Fibroblast of lung (primary cell): ENCODE measurements at regions not wholly inside any gene's neighbourhood (a gene's known extent, or its start where the extent isn't known, plus 50 kb on each side); places are given as distances from the start of the nearest gene placed in this dataset.

Experiments
- DNase-seq, 2 donors: peaks; one replicate each; pipeline versions ENCODE4 v3.0.0 to v3.0.0-alpha.2; 2010; ENCODE audit warnings: low read depth in 2 of 2
- H2AFZ ChIP-seq: 2 replicates; pipeline ENCODE4 v1.5.1; 2012; ENCODE audit warnings: low read length, control low read depth, inconsistent platforms
- H3K27ac ChIP-seq: 2 replicates; pipeline ENCODE4 v1.5.1; 2011; ENCODE audit warnings: low read length, control low read depth; ENCODE audit not compliant: insufficient read depth
- H3K27me3 ChIP-seq: 2 replicates; pipeline ENCODE4 v1.5.1; 2011; ENCODE audit warnings: mild to moderate bottlenecking, low read length; ENCODE audit not compliant: control insufficient read depth, insufficient read depth
- H3K36me3 ChIP-seq: 2 replicates; pipeline ENCODE4 v1.5.1; 2011; ENCODE audit warnings: low read length; ENCODE audit not compliant: control insufficient read depth, insufficient read depth
- H3K4me1 ChIP-seq: 2 replicates; pipeline ENCODE4 v1.5.1; 2011; ENCODE audit warnings: low read length; ENCODE audit not compliant: control insufficient read depth, insufficient read depth; ENCODE audit errors: extremely low read depth
- H3K4me2 ChIP-seq: 2 replicates; pipeline ENCODE4 v1.5.1; 2011; ENCODE audit warnings: low read length, control low read depth; ENCODE audit not compliant: insufficient read depth; ENCODE audit errors: extremely low read depth
- H3K4me3 ChIP-seq, 4 experiments: fragments of 200-600 bp in 1 of 4; sonication (generic) in 1 of 4; replicated peaks in 1 of 4; 2 replicates each; pipeline ENCODE4 v1.5.1; 2011 to 2016; ENCODE audit warnings: low read length in 4 of 4, low read depth in 3 of 4, mild to moderate bottlenecking in 3 of 4, control low read depth in 2 of 4, inconsistent platforms in 1 of 4, mixed read lengths in 1 of 4; ENCODE audit not compliant: insufficient read depth in 1 of 4; ENCODE audit errors: control extremely low read depth in 1 of 4
- H3K79me2 ChIP-seq: 2 replicates; pipeline ENCODE4 v1.5.1; 2012; ENCODE audit warnings: mild to moderate bottlenecking, low read length, inconsistent platforms; ENCODE audit not compliant: control insufficient read depth, insufficient read depth
- H3K9ac ChIP-seq: 2 replicates; pipeline ENCODE4 v1.5.1; 2011; ENCODE audit warnings: mild to moderate bottlenecking, low read length, control low read depth; ENCODE audit not compliant: insufficient read depth
- H3K9me3 ChIP-seq: 2 replicates; pipeline ENCODE4 v1.5.1; 2012; ENCODE audit warnings: low read depth, low read length; ENCODE audit not compliant: control insufficient read depth, insufficient read depth
- H4K20me1 ChIP-seq: 2 replicates; pipeline ENCODE4 v1.5.1; 2011; ENCODE audit warnings: low read length; ENCODE audit not compliant: control insufficient read depth, insufficient read depth; ENCODE audit errors: extremely low read depth
- EZH2 ChIP-seq: IDR thresholded peaks from 2 replicates; pipeline ENCODE4 v1.5.1; 2012; ENCODE audit warnings: low read length, control low read depth, mild to moderate bottlenecking; ENCODE audit errors: missing control alignments
- TF ChIP-seq, protein P1 (sequence below), 2 donors: IDR thresholded peaks in 1 of 2; conservative IDR thresholded peaks in 1 of 2; 1 replicate in 1 of 2; 2 replicates in 1 of 2; pipeline ENCODE4 v1.5.1; 2011 to 2012; ENCODE audit warnings: low read length in 2 of 2, control low read depth in 1 of 2, inconsistent platforms in 1 of 2, low read depth in 1 of 2, mild to moderate bottlenecking in 1 of 2

DNA sequence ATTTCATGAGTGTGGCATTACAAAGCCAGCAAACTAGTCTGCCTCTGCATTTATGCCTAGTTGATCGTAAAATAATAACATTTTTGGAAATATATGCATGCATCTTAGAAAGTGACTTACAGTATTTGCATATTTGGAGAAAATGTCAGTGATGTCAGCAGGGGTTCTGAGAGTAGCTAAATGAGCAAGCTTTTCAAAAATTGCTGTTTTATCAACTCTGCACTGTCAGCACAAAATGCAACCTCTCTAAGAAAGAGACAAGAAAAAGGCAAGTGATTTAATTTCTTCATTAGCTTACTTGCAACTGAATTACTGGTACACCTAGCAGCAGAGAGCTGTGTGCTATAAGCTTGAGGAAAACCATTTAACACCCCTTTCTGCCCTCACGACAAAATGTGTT is 632.5 kb upstream of the MMS22L start:
- Histone ChIP-seq H3K36me3 (no peaks in the 10 kb centered on the region), H3K79me2 (no peaks in the 10 kb centered on the region), H4K20me1 (no peaks in the 10 kb centered on the region), H3K4me2 (no peak overlapping the region), H3K27ac (no peak overlapping the region), H3K27me3 (no peaks in the 10 kb centered on the region), H3K9me3 (no peaks in the 10 kb centered on the region), H3K4me1 (no peaks in the 10 kb centered on the region), H3K4me3 (no peak overlapping the region), H3K9ac (no peak overlapping the region), H2AFZ (no peak overlapping the region)
- TF ChIP-seq EZH2 = no peak
- TF ChIP-seq, protein P1, sequence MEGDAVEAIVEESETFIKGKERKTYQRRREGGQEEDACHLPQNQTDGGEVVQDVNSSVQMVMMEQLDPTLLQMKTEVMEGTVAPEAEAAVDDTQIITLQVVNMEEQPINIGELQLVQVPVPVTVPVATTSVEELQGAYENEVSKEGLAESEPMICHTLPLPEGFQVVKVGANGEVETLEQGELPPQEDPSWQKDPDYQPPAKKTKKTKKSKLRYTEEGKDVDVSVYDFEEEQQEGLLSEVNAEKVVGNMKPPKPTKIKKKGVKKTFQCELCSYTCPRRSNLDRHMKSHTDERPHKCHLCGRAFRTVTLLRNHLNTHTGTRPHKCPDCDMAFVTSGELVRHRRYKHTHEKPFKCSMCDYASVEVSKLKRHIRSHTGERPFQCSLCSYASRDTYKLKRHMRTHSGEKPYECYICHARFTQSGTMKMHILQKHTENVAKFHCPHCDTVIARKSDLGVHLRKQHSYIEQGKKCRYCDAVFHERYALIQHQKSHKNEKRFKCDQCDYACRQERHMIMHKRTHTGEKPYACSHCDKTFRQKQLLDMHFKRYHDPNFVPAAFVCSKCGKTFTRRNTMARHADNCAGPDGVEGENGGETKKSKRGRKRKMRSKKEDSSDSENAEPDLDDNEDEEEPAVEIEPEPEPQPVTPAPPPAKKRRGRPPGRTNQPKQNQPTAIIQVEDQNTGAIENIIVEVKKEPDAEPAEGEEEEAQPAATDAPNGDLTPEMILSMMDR (conservative IDR thresholded peaks at IDR 0.05 in 1 of 2, IDR thresholded peaks at IDR 0.05 in 1 of 2; ENCODE audit: low read depth in 1 of 2, low read length in 2 of 2) = no peak
- no peak for DNase-seq

- TF ChIP-seq, protein P1 (conservative IDR thresholded peaks at IDR 0.05 in 1 of 2, IDR thresholded peaks at IDR 0.05 in 1 of 2; ENCODE audit: low read depth in 1 of 2, low read length in 2 of 2) = no peak
- TF ChIP-seq EZH2 = no peak
Observed at GRCh38 chr6:97917369-97917768, 634.4 kb upstream of the MMS22L start.

GRCh38 chr6:97919046-97919445 is 636.0 kb upstream of the MMS22L start:
- no peaks in the 10 kb centered on the region for H3K27me3 ChIP-seq
- no peak overlapping the region for H3K4me3 ChIP-seq
- DNase-seq = no peak
- no peak overlapping the region for H3K4me2 ChIP-seq
- no peak overlapping the region for H2AFZ ChIP-seq
- no peaks in the 10 kb centered on the region for H3K36me3 ChIP-seq
- no peaks in the 10 kb centered on the region for H3K4me1 ChIP-seq
- no peak for TF ChIP-seq EZH2
- TF ChIP-seq, protein P1 (conservative IDR thresholded peaks at IDR 0.05 in 1 of 2, IDR thresholded peaks at IDR 0.05 in 1 of 2; ENCODE audit: low read depth in 1 of 2, low read length in 2 of 2) = no peak
- no peak overlapping the region for H3K9ac ChIP-seq
- no peaks in the 10 kb centered on the region for H4K20me1 ChIP-seq
- H3K27ac ChIP-seq = no peak overlapping the region
- H3K79me2 ChIP-seq = no peaks in the 10 kb centered on the region
- H3K9me3 ChIP-seq = no peaks in the 10 kb centered on the region

More at GRCh38 chr6:97917369-97917768, 634.4 kb upstream of the MMS22L start:
- Histone ChIP-seq H2AFZ (no peak overlapping the region), H3K4me2 (no peak overlapping the region), H3K79me2 (no peaks in the 10 kb centered on the region), H3K9me3 (no peaks in the 10 kb centered on the region), H3K36me3 (no peaks in the 10 kb centered on the region), H3K27me3 (no peaks in the 10 kb centered on the region), H3K9ac (no peak overlapping the region), H4K20me1 (no peaks in the 10 kb centered on the region), H3K4me3 (no peak overlapping the region), H3K27ac (no peak overlapping the region), H3K4me1 (no peaks in the 10 kb centered on the region)
- DNase-seq = no peak
